GM18498 (cell line): ENCODE measurements at regions not wholly inside any gene's neighbourhood (a gene's known extent, or its start where the extent isn't known, plus 50 kb on each side); places are given as distances from the start of the nearest gene placed in this dataset.
"Not testable (repeated sequence)": the region's sequence is repeated elsewhere in the genome, so short reads cannot be mapped to it uniquely, and the experiment has no call there.

Experiments used
- ATAC-seq: cut with Tn5 transposase; IDR thresholded peaks from one replicate; pipeline ENCODE4 v1.9.1; 2021; ENCODE audit warnings: mild to moderate bottlenecking, moderate library complexity; ENCODE audit not compliant: unreplicated experiment

- no peak for ATAC-seq
Observed at GRCh38 chr6:137545073-137545472, 50.9 kb upstream of the OLIG3 start.

GRCh38 chr6:137547186-137547585 is 53.0 kb upstream of the OLIG3 start:
- no peak for ATAC-seq

- ATAC-seq = no peak
Observed at GRCh38 chr6:137547601-137548000, 53.4 kb upstream of the OLIG3 start.

GRCh38 chr6:137549106-137549505 is 54.9 kb upstream of the OLIG3 start:
- no peak for ATAC-seq

GRCh38 chr6:137550535-137550934 is 56.3 kb upstream of the OLIG3 start:
- ATAC-seq = no peak

- no peak for ATAC-seq
Observed at GRCh38 chr6:137552146-137552545, 58.0 kb upstream of the OLIG3 start.

GRCh38 chr6:137552809-137553208 is 58.6 kb upstream of the OLIG3 start:
- ATAC-seq = no peak

- ATAC-seq = not testable (repeated sequence)
Observed at GRCh38 chr6:137559521-137560183, 65.5 kb upstream of the OLIG3 start.

GRCh38 chr6:137560184-137560563 is 66.0 kb upstream of the OLIG3 start:
- ATAC-seq = no peak

GRCh38 chr6:137568067-137568466 is 73.9 kb upstream of the OLIG3 start:
- ATAC-seq = no peak

- ATAC-seq = no peak
Observed at GRCh38 chr6:137570393-137570792, 76.2 kb upstream of the OLIG3 start.

- peak; percentile 79 for ATAC-seq
Observed at GRCh38 chr6:137571854-137572253, 77.7 kb upstream of the OLIG3 start.

- ATAC-seq = no peak
Observed at GRCh38 chr6:137573739-137574138, 79.5 kb upstream of the OLIG3 start.

GRCh38 chr6:137579612-137580011 is 85.4 kb upstream of the OLIG3 start:
- ATAC-seq = no peak

GRCh38 chr6:137581019-137581707 is 87.0 kb upstream of the OLIG3 start:
- ATAC-seq = peak; percentile 67

GRCh38 chr6:137583519-137583918 is 89.3 kb upstream of the OLIG3 start:
- not testable (repeated sequence) for ATAC-seq

GRCh38 chr6:137588472-137588871 is 94.3 kb upstream of the OLIG3 start:
- ATAC-seq = no peak

- peak; percentile 100 for ATAC-seq
Observed at GRCh38 chr6:137589067-137589848, 95.1 kb upstream of the OLIG3 start.

GRCh38 chr6:137590684-137591083 is 96.5 kb upstream of the OLIG3 start:
- ATAC-seq = no peak

GRCh38 chr6:137601471-137601870 is 107.3 kb upstream of the OLIG3 start:
- no peak for ATAC-seq

- no peak for ATAC-seq
Observed at GRCh38 chr6:137602313-137603197, 108.4 kb upstream of the OLIG3 start.
